Left ventricle myocardium inferior (tissue), 1 donor: ENCODE measurements at regions not wholly inside any gene's neighbourhood (a gene's known extent, or its start where the extent isn't known, plus 50 kb on each side); places are given as distances from the start of the nearest gene placed in this dataset.
A peak's percentile ranks its signal among the peaks of the same experiment; 100 is the strongest.
"Not testable (repeated sequence)": the region's sequence is repeated elsewhere in the genome, so short reads cannot be mapped to it uniquely, and the experiment has no call there.

Source experiments
- DNase-seq: peaks from one replicate; pipeline ENCODE4 v3.0.0-alpha.2; 2020
- H3K27ac ChIP-seq: fragments of 200-600 bp; replicated peaks from 2 replicates; pipeline ENCODE4 v1.8.0; 2021
- H3K27me3 ChIP-seq: fragments of 200-600 bp; 2 replicates; pipeline ENCODE4 v1.8.0; 2021; ENCODE audit warnings: low read depth
- H3K36me3 ChIP-seq: fragments of 200-600 bp; 2 replicates; pipeline ENCODE4 v1.8.0; 2021
- H3K4me1 ChIP-seq: fragments of 200-600 bp; 2 replicates; pipeline ENCODE4 v1.8.0; 2021
- H3K4me3 ChIP-seq: fragments of 200-600 bp; 2 replicates; pipeline ENCODE4 v1.8.0; 2021; ENCODE audit warnings: mild to moderate bottlenecking, moderate library complexity
- H3K9me3 ChIP-seq: fragments of 200-600 bp; replicated peaks from 2 replicates; pipeline ENCODE4 v1.8.0; 2021
- CTCF ChIP-seq: fragments of 200-600 bp; IDR thresholded peaks from 2 replicates; pipeline ENCODE4 v1.8.0; 2021; ENCODE audit warnings: antibody characterized with exemption, mild to moderate bottlenecking, borderline replicate concordance
- intact Hi-C: fragments of 100-400 bp; cut with micrococcal nuclease; formaldehyde crosslinking; loops from one replicate; pipeline ENCODE4 v1.11.0; 2022
- donor health status: DM: no; HTN: yes; CAD: no; lungs with severe emphysema.

DNA sequence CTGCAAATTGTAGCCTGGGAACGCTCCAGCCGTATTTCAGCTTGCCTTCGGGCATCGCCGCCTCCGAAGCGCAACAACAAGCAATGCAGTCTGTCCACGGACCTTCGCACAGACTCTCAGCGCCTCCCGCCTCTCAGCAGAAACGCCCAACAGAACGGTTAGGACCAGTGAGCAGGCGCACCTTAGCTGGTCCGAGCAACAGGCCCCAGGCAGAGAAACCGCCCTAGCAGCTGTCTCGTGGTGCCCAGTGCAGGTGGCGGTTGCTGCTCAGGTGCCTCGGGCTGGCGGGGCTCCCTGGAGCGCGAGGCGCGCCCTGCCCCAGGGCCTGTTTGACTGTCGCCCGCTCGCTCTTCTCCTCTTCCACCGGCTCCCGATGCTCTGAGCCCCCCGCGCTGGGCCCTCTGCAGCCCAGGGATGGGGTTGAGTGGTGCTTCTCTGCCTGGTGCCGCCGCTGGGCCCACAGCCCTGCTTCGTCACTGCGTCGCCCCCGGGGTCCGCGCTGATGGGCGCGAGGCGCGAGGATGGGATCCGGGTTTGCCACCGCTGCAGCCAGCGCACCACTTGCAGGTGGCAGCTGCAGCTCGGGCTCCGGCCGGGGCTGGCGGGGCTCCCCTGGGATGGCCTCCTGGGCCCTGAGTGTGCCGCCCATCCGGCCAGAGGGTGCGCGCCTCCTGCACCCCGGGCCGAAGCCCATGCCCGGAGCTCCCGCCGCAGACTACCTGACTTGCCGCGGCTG is 268.4 kb upstream of the FRG2C start:
- H3K4me3 ChIP-seq = peak overlapping the region; percentile 39
- H3K27ac ChIP-seq = no peak overlapping the region
- peaks cover 21% of the 10 kb centered on the region for H3K4me1 ChIP-seq
- no peak for DNase-seq
- H3K27me3 ChIP-seq = peaks cover 14% of the 10 kb centered on the region
- intact Hi-C loops = no loop called here
- no peak for TF ChIP-seq CTCF
- no peaks in the 10 kb centered on the region for H3K36me3 ChIP-seq
- H3K9me3 ChIP-seq = no peaks in the 10 kb centered on the region

- no peak for TF ChIP-seq CTCF
- H3K9me3 ChIP-seq = no peaks in the 10 kb centered on the region
- peaks cover 21% of the 10 kb centered on the region for H3K4me1 ChIP-seq
- intact Hi-C loops = no loop called here
- peak overlapping the region; percentile 39 for H3K4me3 ChIP-seq
- no peak for DNase-seq
- peaks cover 14% of the 10 kb centered on the region for H3K27me3 ChIP-seq
- H3K36me3 ChIP-seq = no peaks in the 10 kb centered on the region
- H3K27ac ChIP-seq = no peak overlapping the region
Observed at GRCh38 chr3:75396316-75396802, 267.8 kb upstream of the FRG2C start.

- H3K36me3 ChIP-seq, DNase-seq, intact Hi-C loops, H3K4me3 ChIP-seq, H3K27ac ChIP-seq, H3K9me3 ChIP-seq: not testable (repeated sequence)
- Histone ChIP-seq H3K4me1 (peaks cover 21% of the 10 kb centered on the region), H3K27me3 (peaks cover 14% of the 10 kb centered on the region)
Observed at GRCh38 chr3:75397486-75397885, 266.6 kb upstream of the FRG2C start.

- H3K27ac ChIP-seq, H3K4me3 ChIP-seq, H3K9me3 ChIP-seq, H3K4me1 ChIP-seq, DNase-seq, H3K27me3 ChIP-seq, intact Hi-C loops: not testable (repeated sequence)
- peaks cover 12% of the 10 kb centered on the region for H3K36me3 ChIP-seq
- peak; percentile 71 for TF ChIP-seq CTCF
Observed at GRCh38 chr3:75422101-75422945, 241.8 kb upstream of the FRG2C start.

- DNase-seq, H3K9me3 ChIP-seq, H3K27ac ChIP-seq, intact Hi-C loops, H3K4me3 ChIP-seq, H3K4me1 ChIP-seq, H3K27me3 ChIP-seq: not testable (repeated sequence)
- peaks cover 20% of the 10 kb centered on the region for H3K36me3 ChIP-seq
Observed at GRCh38 chr3:75425379-75425778, 238.7 kb upstream of the FRG2C start.

DNA sequence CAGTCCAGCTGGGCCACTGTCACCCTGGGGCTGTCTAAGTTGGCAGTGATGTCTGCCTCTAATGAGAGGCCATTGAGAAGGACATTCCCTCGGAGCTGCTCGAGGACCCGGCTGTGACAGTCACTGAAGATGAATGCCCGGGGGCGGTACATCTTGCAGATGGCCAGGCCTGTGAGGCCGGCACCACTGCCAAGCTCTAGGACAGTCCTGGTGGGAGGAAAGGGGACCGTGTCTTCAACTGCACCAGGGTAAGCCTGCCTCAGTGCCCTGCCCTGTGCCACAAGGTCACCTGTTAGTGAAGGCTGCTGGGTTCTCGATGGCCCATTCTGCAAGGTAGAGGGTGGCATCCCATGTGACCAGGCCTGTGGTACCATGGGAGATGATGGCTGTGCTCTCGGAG is 236.6 kb upstream of the FRG2C start:
- H3K27ac ChIP-seq, H3K27me3 ChIP-seq, DNase-seq, H3K9me3 ChIP-seq, intact Hi-C loops, H3K4me3 ChIP-seq, H3K4me1 ChIP-seq: not testable (repeated sequence)
- peaks cover 30% of the 10 kb centered on the region for H3K36me3 ChIP-seq

- Histone ChIP-seq H3K4me1 (peaks cover 13% of the 10 kb centered on the region), H3K36me3 (peaks cover 30% of the 10 kb centered on the region)
- DNase-seq, H3K9me3 ChIP-seq, intact Hi-C loops, H3K27me3 ChIP-seq, H3K27ac ChIP-seq, H3K4me3 ChIP-seq: not testable (repeated sequence)
Observed at GRCh38 chr3:75427906-75428305, 236.2 kb upstream of the FRG2C start.
